ENCODE measurements at regions not wholly inside any gene's neighbourhood (a gene's known extent, or its start where the extent isn't known, plus 50 kb on each side); places are given as distances from the start of the nearest gene placed in this dataset.

- no peak for DNase-seq (ENCODE audit: low spot score)
- Histone ChIP-seq H3K27me3 (replicated peaks; ENCODE audit: insufficient read depth) (no peaks in the 10 kb centered on the region), H3K27ac (no peak overlapping the region), H3K4me3 (no peak overlapping the region), H3K9me3 (no peaks in the 10 kb centered on the region), H3K36me3 (no peaks in the 10 kb centered on the region), H3K4me1 (ENCODE audit: control insufficient read depth in 1 of 2, low read depth in 2 of 2) (no peaks in the 10 kb centered on the region)
- no peak for ATAC-seq (ENCODE audit: insufficient number of reproducible peaks, low FRiP score, low read depth)
- TF ChIP-seq CTCF (IDR thresholded peaks at IDR 0.05) = no peak
These were observed 841.1 kb downstream of the TSN start for GRCh38 chr2:122596598-122596997.

- no peak for ATAC-seq (ENCODE audit: insufficient number of reproducible peaks, low FRiP score, low read depth)
- DNase-seq (ENCODE audit: low spot score) = no peak
- no peaks in the 10 kb centered on the region for H3K4me1 ChIP-seq (ENCODE audit: control insufficient read depth in 1 of 2, low read depth in 2 of 2)
- no peak overlapping the region for H3K27ac ChIP-seq
- no peaks in the 10 kb centered on the region for H3K27me3 ChIP-seq (replicated peaks; ENCODE audit: insufficient read depth)
- no peaks in the 10 kb centered on the region for H3K36me3 ChIP-seq
- no peak for TF ChIP-seq CTCF (IDR thresholded peaks at IDR 0.05)
- H3K4me3 ChIP-seq = no peak overlapping the region
- no peaks in the 10 kb centered on the region for H3K9me3 ChIP-seq
These were observed 843.3 kb downstream of the TSN start for GRCh38 chr2:122598784-122599183.

- H3K4me3 ChIP-seq = no peak overlapping the region
- H3K4me1 ChIP-seq (ENCODE audit: control insufficient read depth in 1 of 2, low read depth in 2 of 2) = no peaks in the 10 kb centered on the region
- no peak overlapping the region for H3K27ac ChIP-seq
- no peaks in the 10 kb centered on the region for H3K27me3 ChIP-seq (replicated peaks; ENCODE audit: insufficient read depth)
- peaks cover under 1% of the 10 kb centered on the region for H3K9me3 ChIP-seq
- no peak for TF ChIP-seq CTCF (IDR thresholded peaks at IDR 0.05)
- ATAC-seq (ENCODE audit: insufficient number of reproducible peaks, low FRiP score, low read depth) = no peak
- no peaks in the 10 kb centered on the region for H3K36me3 ChIP-seq
- DNase-seq (ENCODE audit: low spot score) = no peak
These were observed 855.6 kb downstream of the TSN start for GRCh38 chr2:122610948-122611609.

GRCh38 chr2:122622934-122623333 lies 867.5 kb downstream of the TSN start:
- TF ChIP-seq CTCF (IDR thresholded peaks at IDR 0.05) = no peak
- no peak overlapping the region for H3K4me3 ChIP-seq
- H3K4me1 ChIP-seq (ENCODE audit: control insufficient read depth in 1 of 2, low read depth in 2 of 2) = no peaks in the 10 kb centered on the region
- no peak for ATAC-seq (ENCODE audit: insufficient number of reproducible peaks, low FRiP score, low read depth)
- no peak overlapping the region for H3K27ac ChIP-seq
- no peak for DNase-seq (ENCODE audit: low spot score)
- H3K27me3 ChIP-seq (replicated peaks; ENCODE audit: insufficient read depth) = no peaks in the 10 kb centered on the region
- H3K9me3 ChIP-seq = peaks cover 3% of the 10 kb centered on the region
- no peaks in the 10 kb centered on the region for H3K36me3 ChIP-seq

GRCh38 chr2:122627388-122627787 lies 871.9 kb downstream of the TSN start:
- Histone ChIP-seq H3K4me1 (ENCODE audit: control insufficient read depth in 1 of 2, low read depth in 2 of 2) (no peaks in the 10 kb centered on the region), H3K36me3 (no peaks in the 10 kb centered on the region), H3K4me3 (no peak overlapping the region), H3K27ac (no peak overlapping the region), H3K27me3 (replicated peaks; ENCODE audit: insufficient read depth) (no peaks in the 10 kb centered on the region), H3K9me3 (no peaks in the 10 kb centered on the region)
- DNase-seq (ENCODE audit: low spot score) (no peak), ATAC-seq (ENCODE audit: insufficient number of reproducible peaks, low FRiP score, low read depth) (no peak)
- TF ChIP-seq CTCF (IDR thresholded peaks at IDR 0.05) = no peak
